ENCODE measurements at regions not wholly inside any gene's neighbourhood (a gene's known extent, or its start where the extent isn't known, plus 50 kb on each side); places are given as distances from the start of the nearest gene placed in this dataset.

- no peak for ATAC-seq
- TF ChIP-seq CSRNP3 (CRISPR knock-in tag; IDR thresholded peaks at IDR 0.05) (no peak), RARB (CRISPR knock-in tag; IDR thresholded peaks at IDR 0.05) (no peak), ZC3H10 (CRISPR knock-in tag; IDR thresholded peaks at IDR 0.05) (no peak), PATZ1 (CRISPR knock-in tag; IDR thresholded peaks at IDR 0.05; ENCODE audit: borderline replicate concordance) (no peak), TOX (CRISPR knock-in tag; IDR thresholded peaks at IDR 0.05; ENCODE audit: borderline replicate concordance) (no peak), ESRRG (CRISPR knock-in tag; IDR thresholded peaks at IDR 0.05) (no peak), ZNF565 (CRISPR knock-in tag; conservative IDR thresholded peaks at IDR 0.05; ENCODE audit: low read depth) (no peak), ISL1 (CRISPR knock-in tag; IDR thresholded peaks at IDR 0.05) (no peak), ZNF8 (CRISPR knock-in tag; IDR thresholded peaks at IDR 0.05) (no peak), SNAI2 (CRISPR knock-in tag; IDR thresholded peaks at IDR 0.05) (no peak), GLIS3 (CRISPR knock-in tag; IDR thresholded peaks at IDR 0.05) (no peak), CSDC2 (CRISPR knock-in tag; IDR thresholded peaks at IDR 0.05) (no peak), ARNTL (CRISPR knock-in tag; IDR thresholded peaks at IDR 0.05; ENCODE audit: borderline replicate concordance, low read depth) (no peak), PPARA (CRISPR knock-in tag; IDR thresholded peaks at IDR 0.05; ENCODE audit: borderline replicate concordance) (no peak), CREB5 (CRISPR knock-in tag; IDR thresholded peaks at IDR 0.05; ENCODE audit: low read depth) (no peak), ZNF70 (CRISPR knock-in tag; IDR thresholded peaks at IDR 0.05) (no peak), OSR1 (CRISPR knock-in tag; IDR thresholded peaks at IDR 0.05) (no peak), TSHZ2 (CRISPR knock-in tag; IDR thresholded peaks at IDR 0.05) (no peak), TCF4 (CRISPR knock-in tag; IDR thresholded peaks at IDR 0.05; ENCODE audit: borderline replicate concordance) (no peak)
Measured at GRCh38 chr10:57988964-57989363, 278.7 kb downstream of the IPMK start.

- TF ChIP-seq CSRNP3 (CRISPR knock-in tag; IDR thresholded peaks at IDR 0.05) (no peak), OSR1 (CRISPR knock-in tag; IDR thresholded peaks at IDR 0.05) (no peak), ISL1 (CRISPR knock-in tag; IDR thresholded peaks at IDR 0.05) (no peak), PPARA (CRISPR knock-in tag; IDR thresholded peaks at IDR 0.05; ENCODE audit: borderline replicate concordance) (no peak), ESRRG (CRISPR knock-in tag; IDR thresholded peaks at IDR 0.05) (no peak), ARNTL (CRISPR knock-in tag; IDR thresholded peaks at IDR 0.05; ENCODE audit: borderline replicate concordance, low read depth) (no peak), POU6F1 (CRISPR knock-in tag; IDR thresholded peaks at IDR 0.05; ENCODE audit: borderline replicate concordance, low read depth) (no peak), GLIS3 (CRISPR knock-in tag; IDR thresholded peaks at IDR 0.05) (no peak), TOX (CRISPR knock-in tag; IDR thresholded peaks at IDR 0.05; ENCODE audit: borderline replicate concordance) (no peak), TSHZ2 (CRISPR knock-in tag; IDR thresholded peaks at IDR 0.05) (no peak), ZNF8 (CRISPR knock-in tag; IDR thresholded peaks at IDR 0.05) (no peak)
- ATAC-seq, result no peak
Measured at GRCh38 chr10:57987055-57987721, 280.5 kb downstream of the IPMK start.
